ENCODE measurements at regions not wholly inside any gene's neighbourhood (a gene's known extent, or its start where the extent isn't known, plus 50 kb on each side); places are given as distances from the start of the nearest gene placed in this dataset.

DNA sequence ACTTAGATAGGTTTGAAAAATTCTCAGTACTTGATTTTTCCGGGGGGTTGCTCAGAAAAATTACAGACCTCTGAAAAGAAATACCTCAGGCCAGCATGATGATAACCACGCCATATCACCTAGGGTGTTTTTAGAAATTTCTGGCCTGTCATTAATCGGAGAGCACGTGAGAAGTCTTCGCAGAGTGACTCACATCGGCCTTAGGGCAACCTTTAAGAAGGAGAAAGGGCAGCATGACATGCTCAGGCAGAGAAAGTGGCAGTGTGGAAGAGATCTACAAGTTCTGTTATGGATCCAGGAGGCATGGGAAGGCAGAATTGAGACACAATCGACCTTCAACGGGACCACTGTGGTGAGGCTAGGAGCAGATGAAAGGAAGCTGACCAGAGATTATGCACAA, 506.3 kb downstream of the LMO4 start:
- no peak for DNase-seq

DNA sequence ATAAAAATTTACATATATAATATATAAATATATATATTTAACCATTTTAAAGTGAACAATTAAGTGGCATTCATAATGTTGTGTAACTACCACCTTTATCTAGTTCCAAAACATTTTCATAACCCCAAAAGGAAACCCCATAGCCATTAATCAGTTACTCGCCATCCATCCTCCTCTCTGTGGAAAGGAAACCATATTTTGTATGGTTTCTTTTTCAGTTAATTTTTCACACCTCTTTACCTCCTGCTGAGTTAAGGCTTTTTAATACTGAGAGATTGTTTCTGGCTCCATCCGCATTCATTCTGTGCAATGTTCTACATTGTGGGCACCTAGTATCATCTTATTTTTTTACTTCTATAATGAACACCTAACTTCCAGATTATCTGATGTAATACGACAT, 512.1 kb downstream of the LMO4 start:
- DNase-seq = no peak

DNA sequence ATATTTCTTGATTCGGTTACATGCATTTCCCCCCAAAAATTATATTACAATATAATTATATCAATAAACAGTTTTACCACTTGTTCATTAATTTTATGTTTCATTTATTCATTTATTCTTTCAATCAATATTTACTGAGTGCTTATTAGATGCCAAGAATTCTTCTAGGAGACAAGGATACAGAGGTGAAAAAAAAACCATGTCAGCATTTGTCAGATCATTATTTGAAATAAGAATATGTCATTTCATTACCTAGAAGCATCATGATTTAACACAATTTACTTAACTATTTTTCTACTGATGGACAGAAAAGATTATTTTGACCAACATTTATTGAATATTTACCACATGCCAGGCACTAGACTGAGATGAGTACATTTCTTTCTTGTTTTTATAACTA, 512.7 kb downstream of the LMO4 start:
- no peak for DNase-seq

DNA sequence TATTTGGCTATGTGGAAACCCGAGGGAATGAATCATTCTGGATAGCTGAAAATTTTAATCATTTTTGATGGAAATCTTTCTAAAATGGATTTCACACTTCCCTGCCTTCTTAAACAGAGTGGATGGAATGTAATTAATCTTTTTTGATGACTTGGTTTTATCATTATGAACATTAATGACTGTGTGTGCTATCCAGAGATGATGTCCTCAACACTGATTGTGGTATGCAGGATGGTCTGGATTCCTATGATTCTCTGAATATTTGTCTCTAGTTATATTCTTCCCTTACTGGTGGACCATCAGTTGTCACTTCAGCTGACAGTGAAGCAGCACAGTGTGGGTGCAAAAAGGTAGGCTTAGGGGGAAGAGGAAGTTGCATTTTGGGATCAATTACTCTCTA, 513.5 kb downstream of the LMO4 start:
- DNase-seq = no peak

DNA sequence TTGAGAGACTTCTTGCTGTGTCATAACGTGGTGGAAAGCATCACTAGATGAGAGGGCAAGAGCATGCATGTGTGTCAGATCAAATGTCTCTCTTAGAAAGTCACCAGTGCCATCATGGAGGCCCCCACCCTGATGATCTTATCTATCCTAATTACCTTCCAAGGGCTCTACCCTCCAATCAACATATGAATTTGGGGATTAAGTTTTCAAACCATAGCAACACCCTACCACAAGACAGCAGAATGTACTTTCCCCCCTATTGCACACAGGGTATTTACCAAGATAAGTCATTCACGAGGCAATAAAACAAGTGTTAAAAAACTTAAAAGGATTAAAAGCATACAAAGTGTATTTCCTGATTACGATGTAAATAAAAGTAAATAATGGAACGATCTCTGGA, 515.6 kb downstream of the LMO4 start:
- DNase-seq = no peak

DNA sequence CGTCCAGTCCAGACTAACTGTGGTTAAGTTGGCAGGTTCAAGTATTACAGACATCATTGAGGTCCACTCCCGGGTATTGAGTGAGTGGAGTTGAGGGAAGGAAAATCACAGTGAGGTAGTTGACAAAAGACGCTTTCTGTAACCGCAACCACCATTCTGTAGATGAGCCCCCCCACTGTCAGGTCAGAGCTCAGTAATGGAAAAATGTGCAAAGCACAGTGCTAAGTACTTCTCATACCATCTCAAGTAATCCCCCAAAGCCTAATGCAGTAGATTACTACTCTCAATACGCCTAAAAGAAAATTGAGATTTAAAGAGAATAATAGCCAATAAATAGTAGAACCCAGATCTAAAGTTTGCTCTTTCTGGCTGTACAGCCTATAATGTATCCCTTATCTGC, 522.8 kb downstream of the LMO4 start:
- no peak for DNase-seq

DNA sequence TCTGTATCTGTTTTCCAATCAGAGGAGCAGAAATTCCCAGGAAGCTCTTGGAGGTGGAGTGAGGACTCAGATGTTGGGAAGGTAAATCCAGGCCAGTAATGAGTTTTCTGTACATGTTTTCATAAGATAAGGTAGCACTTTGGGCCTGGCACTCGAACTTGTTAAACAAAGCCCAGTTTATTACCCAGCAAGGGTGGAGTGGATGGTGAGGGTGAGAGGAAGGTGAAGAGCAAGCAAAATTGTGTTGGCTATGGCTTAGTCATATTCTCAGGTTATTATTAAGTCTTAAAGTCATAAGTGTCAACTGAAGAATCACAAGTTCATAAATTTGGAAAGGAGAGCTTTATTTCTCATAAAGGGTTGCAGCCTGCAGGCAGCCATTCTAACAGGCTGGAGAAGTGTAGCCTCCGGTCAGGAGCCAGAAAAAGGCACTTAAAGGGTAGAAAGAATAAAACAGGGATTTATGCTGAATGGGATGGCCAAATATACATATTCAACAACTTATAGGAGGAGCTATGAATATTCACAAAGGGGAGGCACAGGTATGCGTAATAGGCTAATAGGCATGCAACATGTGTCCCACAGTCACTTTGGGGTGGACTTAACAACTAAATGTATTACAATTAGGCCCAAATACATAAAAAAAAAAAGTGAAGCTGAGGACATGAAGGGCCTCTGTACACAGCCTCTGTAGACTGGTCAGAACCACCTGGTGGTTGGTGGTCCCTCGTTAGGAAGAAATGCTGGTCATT, 523.9 kb downstream of the LMO4 start:
- DNase-seq = no peak

DNA sequence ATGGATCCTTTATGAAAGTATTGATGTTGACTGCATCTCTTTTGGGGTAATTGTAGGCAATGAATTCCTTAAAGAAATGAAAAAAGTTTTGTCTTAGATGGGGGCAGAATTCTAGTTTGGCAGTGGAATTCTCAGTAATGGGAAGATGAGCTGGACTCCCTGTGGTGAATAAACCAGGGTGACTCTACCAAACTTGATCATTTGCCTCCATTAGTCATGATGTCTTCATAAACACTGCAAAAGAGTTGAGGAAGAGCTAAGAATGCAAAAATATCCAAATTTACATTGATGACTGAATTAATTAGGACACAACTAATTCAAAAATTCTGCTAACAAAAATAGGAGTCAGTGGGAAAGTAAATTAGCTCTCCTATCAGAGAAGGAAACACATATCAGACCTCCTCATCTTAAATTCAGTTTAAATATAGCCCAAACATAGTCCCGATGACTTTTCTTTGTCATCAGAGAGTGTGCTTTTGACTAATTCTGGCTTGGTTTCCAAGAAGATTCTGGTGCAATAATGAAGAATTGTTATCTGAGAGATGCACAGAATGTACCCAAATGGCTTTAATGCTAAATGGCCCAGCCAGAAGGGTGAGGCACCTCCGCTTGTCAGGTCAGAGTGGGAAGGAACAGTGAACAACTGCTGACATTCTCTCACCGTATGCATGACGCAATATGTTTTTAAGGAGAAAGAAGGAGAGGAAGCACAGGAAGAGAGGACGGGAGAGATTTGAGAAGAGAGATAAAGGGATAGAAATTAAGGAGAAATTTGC, 525.1 kb downstream of the LMO4 start:
- no peak for DNase-seq

DNA sequence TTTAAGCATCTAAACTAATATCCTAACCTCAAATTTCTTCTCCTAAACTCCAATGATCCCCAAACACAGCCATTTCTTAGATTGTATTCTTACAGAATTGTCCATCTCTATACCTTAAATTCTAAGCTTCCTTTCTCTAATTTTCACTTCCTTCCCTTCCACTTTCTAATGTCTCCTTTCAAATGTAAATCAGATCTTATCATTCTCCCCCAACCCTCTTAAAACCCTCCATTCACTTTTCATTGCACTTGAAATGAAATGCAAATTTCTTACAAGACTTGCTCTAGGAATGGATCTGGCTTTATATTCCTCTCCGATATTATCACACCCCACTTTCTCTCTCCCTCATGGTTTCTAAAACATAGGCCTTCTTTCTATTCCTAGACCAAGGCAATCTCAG, 534.6 kb downstream of the LMO4 start:
- no peak for DNase-seq

DNA sequence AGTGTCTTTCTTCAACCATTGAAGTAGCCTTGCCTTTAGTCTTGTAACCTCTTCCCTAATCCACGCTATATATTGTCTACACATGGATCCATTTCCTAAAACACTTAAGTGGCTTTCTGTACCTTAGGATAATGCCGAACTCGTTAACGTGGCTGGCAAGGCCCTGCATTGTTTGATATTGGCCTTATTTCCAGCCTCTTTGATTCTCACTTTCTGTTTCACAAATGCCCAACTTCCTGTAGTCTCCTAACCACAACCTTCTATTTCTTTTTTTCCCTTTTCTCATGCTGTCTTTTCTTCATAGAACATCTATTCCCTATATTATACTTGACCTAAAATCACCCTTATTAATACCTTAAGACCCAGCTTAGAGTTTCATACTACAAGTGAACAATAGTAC, 536.0 kb downstream of the LMO4 start:
- no peak for DNase-seq

DNA sequence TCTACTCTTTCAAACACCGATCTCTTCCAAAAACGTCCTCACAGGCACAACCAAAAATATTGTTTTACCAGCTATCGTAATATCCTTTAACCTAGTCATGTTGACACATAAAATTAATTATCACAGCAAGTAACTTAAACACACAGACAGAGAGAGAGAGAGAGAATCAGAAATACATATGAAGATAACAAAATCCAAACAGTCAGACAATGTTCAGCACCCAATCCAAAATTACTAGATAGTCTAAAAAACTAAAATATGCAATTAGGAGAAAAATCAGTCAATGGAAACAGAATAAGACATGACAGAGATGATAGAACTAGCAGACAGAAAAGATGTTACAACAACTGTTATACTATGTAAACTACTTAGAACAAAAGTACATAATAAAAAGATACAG, 537.7 kb downstream of the LMO4 start:
- DNase-seq = no peak

DNA sequence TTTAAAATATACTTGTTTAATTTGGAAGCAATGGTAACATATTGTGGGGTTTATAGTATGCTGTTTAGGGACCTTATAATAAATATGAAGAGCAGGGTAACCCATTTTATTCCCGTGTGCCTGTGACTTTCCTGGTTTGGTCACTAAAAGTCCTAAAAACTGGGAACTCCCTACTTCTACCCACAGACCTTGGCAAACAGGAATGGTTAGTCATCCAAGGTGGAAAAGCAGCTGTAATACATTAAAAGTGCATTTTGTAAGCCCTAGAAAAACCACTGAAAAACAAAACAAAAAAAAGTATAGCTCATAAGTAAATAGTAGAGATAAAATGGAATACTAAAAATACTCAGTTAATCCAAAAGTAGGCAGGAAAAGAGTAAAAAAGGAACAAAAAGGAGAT, 538.9 kb downstream of the LMO4 start:
- DNase-seq = no peak

DNA sequence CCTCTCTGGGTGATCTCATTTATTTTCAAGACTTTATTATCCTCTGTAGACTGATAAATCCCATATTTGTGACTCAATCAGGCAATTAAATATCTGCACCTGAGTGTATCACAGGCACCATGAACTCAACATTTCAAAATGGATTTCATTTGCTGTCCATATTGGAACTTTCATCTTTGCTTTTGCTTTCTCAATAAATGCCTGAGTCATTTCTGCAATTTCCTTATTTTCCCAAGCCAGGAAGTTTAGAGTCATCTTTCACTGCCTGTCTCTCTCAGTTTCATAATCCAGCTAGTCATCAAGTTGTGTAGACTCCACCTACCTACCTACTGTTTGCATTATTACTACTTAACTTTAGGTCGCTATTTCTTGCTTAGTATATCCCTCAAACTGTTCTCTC, 540.9 kb downstream of the LMO4 start:
- no peak for DNase-seq

DNA sequence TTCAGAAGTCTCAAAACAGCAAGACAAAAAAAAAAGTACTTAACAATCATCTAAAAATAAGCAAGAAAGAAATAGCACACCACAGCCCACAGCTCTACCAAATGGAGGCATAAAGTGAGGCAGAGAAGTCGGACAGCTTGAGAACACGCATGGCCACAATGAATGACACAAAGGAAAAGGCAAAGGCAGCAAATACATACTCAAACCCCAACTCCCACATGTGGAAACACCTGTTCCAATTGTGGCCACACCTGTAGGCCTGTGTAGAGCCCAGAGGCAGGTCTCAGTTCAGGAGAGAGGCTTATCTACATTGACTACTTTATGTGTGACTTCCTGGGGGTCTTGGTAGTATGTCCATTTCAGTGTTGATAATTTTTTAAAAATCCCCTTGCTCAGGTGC, 543.5 kb downstream of the LMO4 start:
- no peak for DNase-seq

DNA sequence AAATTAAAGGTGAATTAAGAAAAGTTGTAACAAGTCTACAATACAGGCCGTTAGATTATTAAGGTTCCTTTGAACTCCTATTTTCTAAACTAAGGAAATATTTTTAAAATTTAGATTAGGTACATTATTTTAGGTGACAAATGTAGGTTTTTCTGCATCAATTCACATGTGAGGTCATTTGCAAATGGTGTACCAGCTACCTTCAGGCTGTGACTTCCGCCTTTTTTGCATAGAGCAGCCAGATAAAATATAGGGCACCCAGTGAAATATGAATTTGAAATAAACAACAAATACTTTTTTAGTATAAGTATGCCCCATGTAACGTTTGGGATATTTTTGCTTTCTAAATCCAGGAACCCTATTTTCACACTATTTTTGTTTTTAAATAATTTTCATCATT, 544.0 kb downstream of the LMO4 start:
- DNase-seq = no peak

DNA sequence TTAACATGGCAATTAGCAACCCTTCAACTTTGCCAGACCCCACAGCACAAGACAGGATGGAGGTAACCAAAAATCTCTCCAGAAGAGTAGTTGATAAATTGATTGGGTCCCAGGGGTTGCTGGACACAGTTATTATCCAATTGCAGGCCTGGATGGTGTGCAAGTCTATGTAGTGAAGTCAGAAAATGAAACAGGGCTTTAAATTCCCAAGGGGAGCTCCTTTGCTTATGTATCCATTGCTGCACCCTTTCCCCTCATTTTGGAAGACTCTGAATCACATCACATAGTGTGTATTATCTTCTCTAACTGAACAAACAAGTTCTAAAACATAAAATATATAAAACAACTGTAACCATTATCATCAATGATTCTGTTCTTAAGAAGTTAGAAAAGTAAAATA, 550.2 kb downstream of the LMO4 start:
- DNase-seq = no peak

DNA sequence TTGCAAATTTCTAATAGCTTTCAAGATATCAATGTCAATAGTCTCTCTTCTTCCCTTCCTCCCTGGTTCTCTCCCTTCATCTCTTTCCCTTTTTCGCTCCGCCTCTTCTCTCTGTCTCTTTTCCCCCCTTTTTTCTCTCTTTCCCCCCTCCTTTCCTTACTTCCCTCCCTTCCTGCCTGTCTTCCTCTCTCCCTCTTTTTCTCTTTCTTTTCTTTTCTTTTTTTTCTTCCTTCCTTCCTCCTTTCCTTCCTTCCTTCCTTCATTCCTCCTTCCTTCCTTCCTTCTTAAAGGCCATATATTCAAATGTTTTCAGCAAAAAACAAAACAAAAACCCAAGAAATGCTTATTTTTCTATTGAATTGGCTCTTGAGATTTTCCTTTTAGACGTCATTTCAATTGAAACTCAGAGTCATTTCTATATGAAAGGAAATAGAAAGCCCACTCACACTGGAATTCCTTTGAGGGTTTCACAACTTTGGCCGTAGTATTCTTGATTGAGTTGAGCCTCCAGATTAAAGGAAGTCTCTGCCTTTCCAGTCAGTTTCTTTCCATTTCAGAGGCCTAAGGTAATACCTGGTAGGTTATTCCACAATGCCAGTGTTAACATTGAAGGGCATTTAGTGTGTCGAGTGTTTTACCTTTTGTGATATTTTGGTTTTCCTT, 551.5 kb downstream of the LMO4 start:
- DNase-seq = no peak

DNA sequence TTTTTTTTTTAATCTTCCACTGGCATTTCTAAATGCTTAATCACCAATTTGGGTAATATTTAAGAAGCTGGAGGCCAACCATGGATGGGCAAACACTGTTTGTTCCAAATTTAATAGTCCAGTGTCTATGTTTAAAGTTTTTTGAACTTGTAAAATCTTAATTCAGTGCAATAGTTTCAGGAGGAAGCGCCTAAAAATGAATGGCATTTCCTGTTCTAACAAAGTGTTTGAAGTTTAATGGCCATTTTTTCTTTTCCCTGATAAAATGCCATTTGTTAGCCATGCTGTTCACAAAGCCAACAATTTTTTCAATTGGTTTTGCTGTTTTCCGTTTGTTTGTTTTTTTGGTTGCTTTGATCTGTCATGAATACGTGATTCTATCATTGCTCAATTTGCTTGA, 552.1 kb downstream of the LMO4 start:
- DNase-seq = no peak

DNA sequence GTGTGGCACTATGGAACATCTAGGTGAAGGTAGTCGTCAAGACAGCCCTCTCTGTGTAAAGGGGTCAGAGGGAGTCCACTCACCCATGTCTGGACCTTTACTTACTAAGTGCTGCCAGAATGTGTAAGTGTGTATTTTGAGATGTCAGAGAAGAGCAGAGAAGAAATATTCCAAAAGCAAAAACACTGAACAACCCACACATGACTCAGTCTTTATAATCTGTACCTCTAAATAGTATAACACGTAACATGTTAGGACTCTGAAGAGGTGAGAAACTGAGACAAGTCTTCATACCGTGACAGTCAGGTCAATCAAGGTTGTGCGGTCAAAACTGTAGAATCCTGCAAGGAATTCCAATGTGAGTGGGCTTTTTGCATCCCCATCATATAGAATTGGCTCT, 555.2 kb downstream of the LMO4 start:
- DNase-seq = no peak

DNA sequence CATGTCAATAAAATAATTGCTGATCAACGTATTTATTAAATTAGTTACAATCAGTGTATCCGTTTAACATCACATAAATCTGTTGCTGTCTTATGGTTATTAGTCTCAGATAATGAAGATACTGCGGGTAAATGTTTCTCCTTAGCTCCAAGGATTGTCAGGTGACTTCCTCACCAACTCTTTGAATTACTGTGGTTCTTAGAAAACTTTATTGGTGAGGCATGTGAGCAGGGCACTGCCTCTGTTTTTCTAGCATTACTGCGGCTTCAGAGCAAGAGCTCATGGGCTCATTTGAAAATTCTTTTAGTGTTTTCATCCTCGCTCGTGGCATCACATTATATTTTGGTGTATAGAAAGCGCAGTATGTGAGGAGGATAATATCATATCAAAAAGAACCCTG, 555.9 kb downstream of the LMO4 start:
- DNase-seq = no peak

DNA sequence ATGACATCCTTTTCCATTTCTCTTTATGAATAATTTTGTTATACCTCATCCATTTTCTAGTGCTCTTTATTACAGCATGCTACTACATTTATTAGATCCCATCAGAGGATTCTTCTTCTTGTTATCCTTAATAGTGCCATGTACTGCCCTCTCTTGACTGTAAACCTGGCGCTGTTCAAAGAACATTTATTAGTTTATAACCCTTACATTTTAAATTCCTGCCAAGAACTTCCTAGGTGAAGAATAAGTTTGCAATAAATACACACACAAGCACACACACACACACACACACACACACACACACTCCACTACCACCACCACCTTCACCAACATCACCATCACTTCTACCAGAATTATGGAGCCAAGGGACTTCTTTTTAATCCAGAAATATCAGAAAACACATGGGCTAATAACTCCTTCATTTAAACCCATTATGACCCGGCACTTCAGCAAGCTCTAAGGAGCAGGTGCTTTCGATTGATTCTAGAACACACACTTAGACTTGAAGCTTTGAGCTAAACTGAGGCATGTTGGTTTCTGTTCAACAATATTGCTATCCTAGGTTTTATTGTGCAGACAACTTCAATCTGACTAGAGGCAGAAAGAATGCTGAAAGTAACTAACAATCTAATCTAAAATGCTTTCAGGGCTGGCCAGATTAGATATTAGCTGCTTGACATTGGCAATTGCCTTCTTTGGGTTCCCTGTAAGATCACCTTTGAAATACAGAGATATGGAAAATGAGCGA, 556.8 kb downstream of the LMO4 start:
- no peak for DNase-seq

DNA sequence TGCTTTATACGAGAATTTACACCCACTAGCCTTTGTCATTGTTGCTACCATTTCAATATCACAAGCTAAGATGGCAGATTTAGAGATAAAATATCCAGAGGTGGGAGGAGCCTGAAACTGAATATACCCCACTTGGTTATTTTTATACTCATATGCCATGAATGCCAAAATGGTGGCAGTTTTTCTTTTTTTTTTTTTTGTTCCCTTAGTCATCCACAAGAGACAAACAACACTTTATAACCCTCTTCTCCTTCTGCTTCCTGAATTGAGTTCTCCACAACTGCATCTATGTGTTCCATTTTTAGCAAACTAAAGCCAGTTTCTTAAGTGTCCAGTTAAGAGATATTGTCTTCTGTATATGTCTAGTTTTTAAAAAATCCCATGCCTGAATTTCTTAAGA, 558.4 kb downstream of the LMO4 start:
- no peak for DNase-seq

DNA sequence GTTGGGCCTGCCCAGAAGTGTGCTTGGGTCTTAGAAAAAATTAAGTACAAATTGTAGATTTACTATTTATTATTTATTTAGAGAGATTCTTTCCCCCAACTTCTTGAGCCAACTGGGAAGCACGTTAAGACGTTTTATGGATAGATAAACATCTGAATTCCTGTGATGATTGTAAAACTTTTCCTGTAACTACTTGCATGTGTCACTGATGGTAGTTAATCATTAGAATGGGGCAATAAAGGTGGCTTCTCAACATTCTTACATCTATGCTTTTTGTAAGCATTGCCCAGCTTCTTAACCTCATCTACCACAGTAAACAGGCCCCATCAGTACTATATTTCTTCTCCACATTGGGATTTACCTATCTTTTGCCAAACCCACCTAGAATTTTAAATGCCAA, 559.8 kb downstream of the LMO4 start:
- DNase-seq = no peak

DNA sequence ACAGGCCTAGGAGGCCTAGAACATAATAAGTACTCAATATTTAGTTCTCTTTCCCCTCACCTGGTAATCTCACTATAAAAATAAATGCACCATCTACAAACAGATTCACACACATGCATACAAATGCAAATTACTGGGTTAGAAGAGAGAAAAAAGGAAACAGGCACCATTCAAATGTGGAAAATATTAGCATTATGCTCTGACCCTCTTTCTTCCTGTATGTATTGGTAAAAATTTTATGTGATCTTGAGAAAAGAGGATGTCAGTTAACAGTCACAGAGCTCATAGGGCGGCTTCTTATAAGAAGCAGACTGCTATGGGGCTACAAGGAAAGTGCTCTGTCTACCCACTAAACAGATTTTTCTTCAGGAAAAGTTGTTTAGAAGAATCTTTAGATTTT, 565.4 kb downstream of the LMO4 start:
- no peak for DNase-seq

Measured in stimulated activated CD4-positive, alpha-beta T cell treated with anti-CD3 and anti-CD28 coated beads, Interleukin-4, amount 100 ng/mL, for 24 hours (primary cell).